RWPE2 (cell line): ENCODE measurements at regions not wholly inside any gene's neighbourhood (a gene's known extent, or its start where the extent isn't known, plus 50 kb on each side); places are given as distances from the start of the nearest gene placed in this dataset.

Experiments used
- ATAC-seq: fragments of 200-7000 bp; cut with Tn5 transposase; 3 replicates; pipeline ENCODE4 v1.9.1; 2021; ENCODE audit warnings: low read depth
- DNase-seq: peaks from one replicate; pipeline ENCODE4 v3.0.0-alpha.2; 2020; ENCODE audit warnings: low spot score
- H3K27ac ChIP-seq: fragments of 450-650 bp; 2 replicates; pipeline ENCODE4 v1.5.1; 2017; ENCODE audit warnings: mild to moderate bottlenecking; ENCODE audit not compliant: poor library complexity, severe bottlenecking
- H3K27me3 ChIP-seq: fragments of 250-450 bp; sonication (Bioruptor Pico); 2 replicates; pipeline ENCODE4 v1.5.1; 2021; ENCODE audit warnings: mild to moderate bottlenecking, moderate library complexity; ENCODE audit not compliant: insufficient read depth, poor library complexity, severe bottlenecking
- H3K36me3 ChIP-seq: fragments of 250-450 bp; sonication (Bioruptor Pico); 2 replicates; pipeline ENCODE4 v1.5.1; 2020; ENCODE audit warnings: low read depth, mild to moderate bottlenecking, moderate library complexity
- H3K4me1 ChIP-seq: fragments of 250-450 bp; sonication (Bioruptor Pico); 2 replicates; pipeline ENCODE4 v1.5.1; 2021; ENCODE audit warnings: mild to moderate bottlenecking, moderate library complexity; ENCODE audit not compliant: insufficient read depth, poor library complexity, severe bottlenecking
- H3K4me3 ChIP-seq: fragments of 250-450 bp; sonication (Bioruptor Pico); 2 replicates; pipeline ENCODE4 v1.5.1; 2021; ENCODE audit warnings: mild to moderate bottlenecking, moderate library complexity; ENCODE audit not compliant: severe bottlenecking
- H3K9me3 ChIP-seq: fragments of 250-450 bp; sonication (Bioruptor Pico); 2 replicates; pipeline ENCODE4 v1.5.1; 2021; ENCODE audit warnings: mild to moderate bottlenecking, moderate library complexity; ENCODE audit not compliant: severe bottlenecking
- CTCF ChIP-seq: fragments of 450-650 bp; IDR thresholded peaks from one replicate; pipeline ENCODE4 v1.5.1; 2017; ENCODE audit warnings: mild to moderate bottlenecking, moderate library complexity; ENCODE audit not compliant: poor library complexity, severe bottlenecking

- H3K9me3 ChIP-seq: no peaks in the 10 kb centered on the region
- H3K36me3 ChIP-seq: no peaks in the 10 kb centered on the region
- no peak for TF ChIP-seq CTCF
- DNase-seq (no peak), ATAC-seq (peak; percentile 48)
- peaks cover 81% of the 10 kb centered on the region for H3K27me3 ChIP-seq
- H3K4me3 ChIP-seq: no peak overlapping the region
- H3K27ac ChIP-seq: no peak overlapping the region
- no peaks in the 10 kb centered on the region for H3K4me1 ChIP-seq
These were observed 539.2 kb downstream of the CDH26 start for GRCh38 chr20:60497298-60498035.

- Histone ChIP-seq H3K4me3 (no peak overlapping the region), H3K27me3 (peaks cover 83% of the 10 kb centered on the region), H3K9me3 (no peaks in the 10 kb centered on the region), H3K27ac (no peak overlapping the region), H3K4me1 (no peaks in the 10 kb centered on the region), H3K36me3 (no peaks in the 10 kb centered on the region)
- no peak for DNase-seq
- 0 out of 3 replicates have a peak, but pooled peaks have one; percentile 9 for ATAC-seq
- no peak for TF ChIP-seq CTCF
These were observed 541.9 kb downstream of the CDH26 start for GRCh38 chr20:60500038-60500701.

GRCh38 chr20:60501048-60501447, 542.8 kb downstream of the CDH26 start:
- no peaks in the 10 kb centered on the region for H3K4me1 ChIP-seq
- no peak overlapping the region for H3K27ac ChIP-seq
- no peak overlapping the region for H3K4me3 ChIP-seq
- DNase-seq (no peak), ATAC-seq (no peak)
- no peak for TF ChIP-seq CTCF
- H3K36me3 ChIP-seq: no peaks in the 10 kb centered on the region
- no peaks in the 10 kb centered on the region for H3K9me3 ChIP-seq
- peaks cover 83% of the 10 kb centered on the region for H3K27me3 ChIP-seq

- H3K36me3 ChIP-seq: no peaks in the 10 kb centered on the region
- no peak overlapping the region for H3K27ac ChIP-seq
- no peaks in the 10 kb centered on the region for H3K4me1 ChIP-seq
- H3K4me3 ChIP-seq: no peak overlapping the region
- DNase-seq (no peak), ATAC-seq (no peak)
- no peaks in the 10 kb centered on the region for H3K9me3 ChIP-seq
- peaks cover 85% of the 10 kb centered on the region for H3K27me3 ChIP-seq
- TF ChIP-seq CTCF: no peak
These were observed 544.7 kb downstream of the CDH26 start for GRCh38 chr20:60502881-60503280.

- Histone ChIP-seq H3K27me3 (peaks cover 90% of the 10 kb centered on the region), H3K9me3 (no peaks in the 10 kb centered on the region), H3K4me1 (no peaks in the 10 kb centered on the region), H3K36me3 (no peaks in the 10 kb centered on the region), H3K27ac (no peak overlapping the region), H3K4me3 (no peak overlapping the region)
- no peak for TF ChIP-seq CTCF
- DNase-seq: no peak
- no peak for ATAC-seq
These were observed 547.2 kb downstream of the CDH26 start for GRCh38 chr20:60505423-60505822.
